A673 (cell line): ENCODE measurements at regions not wholly inside any gene's neighbourhood (a gene's known extent, or its start where the extent isn't known, plus 50 kb on each side); places are given as distances from the start of the nearest gene placed in this dataset.

Experiments used
- BruUV-seq: library from RNA; stranded (reverse); fragments of 400-500 nt; replicated peaks from 2 replicates; lab custom pipeline; 2021; lab: Mats Ljungman, UMichigan
- CTCF ChIA-PET: fragments of 300-600 bp; sonication (Branson Sonifier 250); formaldehyde crosslinking; loops from one replicate; lab custom pipeline; 2022; ENCODE audit warnings: antibody characterized with exemption; lab: Charles Lee
- POLR2A ChIA-PET: fragments of 300-600 bp; sonication (Branson Sonifier 250); formaldehyde crosslinking; loops from one replicate; lab custom pipeline; 2022; ENCODE audit warnings: antibody characterized with exemption; ENCODE audit not compliant: low non-redundant PET; lab: Charles Lee
- DNase-seq: peaks from one replicate; pipeline ENCODE4 v3.0.0-alpha.2; 2015; ENCODE audit warnings: low spot score
- H3K27ac ChIP-seq: fragments of 200-600 bp; sonication (generic); 2 replicates; pipeline ENCODE4 v1.5.1; 2016; ENCODE audit warnings: mixed run types, low read depth, mild to moderate bottlenecking, mixed read lengths, antibody characterized with exemption, low read length; ENCODE audit not compliant: poor library complexity, severe bottlenecking
- H3K27me3 ChIP-seq: fragments of 200-600 bp; sonication (generic); replicated peaks from 2 replicates; pipeline ENCODE4 v1.6.1; 2017; ENCODE audit warnings: mixed run types, low read depth, mild to moderate bottlenecking, mixed read lengths, antibody characterized with exemption, low read length; ENCODE audit not compliant: insufficient read depth, poor library complexity
- H3K36me3 ChIP-seq: fragments of 200-600 bp; sonication (generic); 2 replicates; pipeline ENCODE4 v1.6.1; 2016; ENCODE audit warnings: mixed run types, mild to moderate bottlenecking, mixed read lengths, antibody characterized with exemption, low read length; ENCODE audit not compliant: insufficient read depth, poor library complexity, severe bottlenecking
- H3K4me1 ChIP-seq: fragments of 200-600 bp; sonication (generic); 2 replicates; pipeline ENCODE4 v1.6.1; 2017; ENCODE audit warnings: mixed run types, mild to moderate bottlenecking, mixed read lengths, antibody characterized with exemption, low read length; ENCODE audit not compliant: insufficient read depth, poor library complexity, severe bottlenecking
- H3K4me3 ChIP-seq: fragments of 200-600 bp; sonication (generic); 2 replicates; pipeline ENCODE4 v1.5.1; 2016; ENCODE audit warnings: low read depth, mixed run types, mild to moderate bottlenecking, mixed read lengths, low read length; ENCODE audit not compliant: poor library complexity, severe bottlenecking
- H3K9me3 ChIP-seq: fragments of 200-600 bp; sonication (generic); 2 replicates; pipeline ENCODE4 v1.6.1; 2016; ENCODE audit warnings: mixed run types, low read depth, mild to moderate bottlenecking, mixed read lengths, antibody characterized with exemption, low read length; ENCODE audit not compliant: poor library complexity, severe bottlenecking
- EZH2 ChIP-seq: fragments of 200-600 bp; sonication (generic); IDR thresholded peaks from 2 replicates; pipeline ENCODE4 v1.6.1; 2017; ENCODE audit warnings: borderline replicate concordance, low read depth, mild to moderate bottlenecking, mixed read lengths, antibody characterized with exemption, low read length; ENCODE audit not compliant: poor library complexity, severe bottlenecking
- intact Hi-C: fragments of 100-400 bp; cut with micrococcal nuclease; formaldehyde crosslinking; loops from one replicate; pipeline ENCODE4 v1.10.0; 2022; ENCODE audit not compliant: unreplicated experiment
- TF ChIP-seq, protein P1 (sequence below): fragments of 300-800, 200-600 bp; sonication (generic); conservative IDR thresholded peaks from 2 replicates; pipeline ENCODE4 v1.5.1; 2017; ENCODE audit warnings: low read depth, mild to moderate bottlenecking, antibody characterized with exemption, low read length, moderate library complexity, mixed read lengths

DNA sequence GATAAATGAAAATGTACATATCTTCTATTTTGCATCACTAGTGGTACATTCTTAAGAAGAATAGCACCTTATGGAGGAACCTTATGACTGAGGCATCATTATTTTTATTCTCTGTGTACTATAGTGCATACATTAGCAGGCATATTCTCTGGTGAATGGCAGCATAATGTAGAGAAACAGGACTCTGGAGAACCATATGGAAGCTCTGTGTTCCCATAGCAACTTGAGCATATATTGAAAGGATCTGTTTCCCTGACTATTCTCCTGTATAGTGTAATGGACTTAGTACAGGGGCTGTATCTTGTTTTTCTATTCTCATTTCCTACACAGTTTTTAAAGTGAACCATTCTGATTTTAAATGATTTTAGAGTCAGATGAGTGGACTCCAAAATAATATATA, 128.4 kb upstream of the SMIM30 start:
- POLR2A ChIA-PET, result no interaction called here
- Histone ChIP-seq H3K4me3 (no peak overlapping the region), H3K36me3 (no peaks in the 10 kb centered on the region), H3K27me3 (no peaks in the 10 kb centered on the region), H3K27ac (no peak overlapping the region), H3K9me3 (no peaks in the 10 kb centered on the region), H3K4me1 (no peaks in the 10 kb centered on the region)
- TF ChIP-seq, protein P1, sequence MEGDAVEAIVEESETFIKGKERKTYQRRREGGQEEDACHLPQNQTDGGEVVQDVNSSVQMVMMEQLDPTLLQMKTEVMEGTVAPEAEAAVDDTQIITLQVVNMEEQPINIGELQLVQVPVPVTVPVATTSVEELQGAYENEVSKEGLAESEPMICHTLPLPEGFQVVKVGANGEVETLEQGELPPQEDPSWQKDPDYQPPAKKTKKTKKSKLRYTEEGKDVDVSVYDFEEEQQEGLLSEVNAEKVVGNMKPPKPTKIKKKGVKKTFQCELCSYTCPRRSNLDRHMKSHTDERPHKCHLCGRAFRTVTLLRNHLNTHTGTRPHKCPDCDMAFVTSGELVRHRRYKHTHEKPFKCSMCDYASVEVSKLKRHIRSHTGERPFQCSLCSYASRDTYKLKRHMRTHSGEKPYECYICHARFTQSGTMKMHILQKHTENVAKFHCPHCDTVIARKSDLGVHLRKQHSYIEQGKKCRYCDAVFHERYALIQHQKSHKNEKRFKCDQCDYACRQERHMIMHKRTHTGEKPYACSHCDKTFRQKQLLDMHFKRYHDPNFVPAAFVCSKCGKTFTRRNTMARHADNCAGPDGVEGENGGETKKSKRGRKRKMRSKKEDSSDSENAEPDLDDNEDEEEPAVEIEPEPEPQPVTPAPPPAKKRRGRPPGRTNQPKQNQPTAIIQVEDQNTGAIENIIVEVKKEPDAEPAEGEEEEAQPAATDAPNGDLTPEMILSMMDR, result no peak
- TF ChIP-seq EZH2, result no peak
- intact Hi-C loops, result no loop called here
- DNase-seq, result no peak
- no TSS peak for BruUV-seq
- CTCF ChIA-PET, result no interaction called here

DNA sequence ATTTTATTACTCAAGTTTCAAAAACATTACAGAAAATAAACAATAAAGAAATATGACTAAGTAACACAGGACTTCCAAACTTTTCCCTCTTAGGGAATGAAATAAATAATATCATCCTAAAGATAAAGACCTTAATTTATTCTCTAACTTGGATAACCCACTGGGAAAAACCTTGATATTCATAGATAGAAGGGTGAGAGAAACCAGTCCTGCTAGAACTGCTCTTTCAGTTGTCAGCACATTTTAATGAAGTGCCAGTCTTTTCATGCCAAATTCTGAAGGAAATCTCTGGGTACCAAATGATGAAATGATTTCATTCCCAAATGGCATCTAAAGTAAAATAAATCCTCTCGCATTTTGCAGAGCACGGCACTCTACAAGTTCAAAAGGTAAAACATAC, 114.5 kb upstream of the SMIM30 start:
- H3K9me3 ChIP-seq, result no peaks in the 10 kb centered on the region
- H3K4me1 ChIP-seq, result no peaks in the 10 kb centered on the region
- no peak for DNase-seq
- TF ChIP-seq EZH2, result no peak
- TF ChIP-seq, protein P1, result no peak
- BruUV-seq, result no TSS peak
- H3K27ac ChIP-seq, result no peak overlapping the region
- intact Hi-C loops, result no loop called here
- H3K27me3 ChIP-seq, result no peaks in the 10 kb centered on the region
- H3K4me3 ChIP-seq, result no peak overlapping the region
- ChIA-PET CTCF (no interaction called here), POLR2A (no interaction called here)
- H3K36me3 ChIP-seq, result no peaks in the 10 kb centered on the region

GRCh38 chr7:113230691-113231090, 112.3 kb upstream of the SMIM30 start:
- Histone ChIP-seq H3K4me1 (no peaks in the 10 kb centered on the region), H3K4me3 (no peak overlapping the region), H3K36me3 (no peaks in the 10 kb centered on the region), H3K27me3 (no peaks in the 10 kb centered on the region), H3K9me3 (no peaks in the 10 kb centered on the region), H3K27ac (no peak overlapping the region)
- intact Hi-C loops, result no loop called here
- POLR2A ChIA-PET, result no interaction called here
- CTCF ChIA-PET, result no interaction called here
- no peak for DNase-seq
- TF ChIP-seq EZH2, result no peak
- TF ChIP-seq, protein P1, result no peak
- no TSS peak for BruUV-seq
